HCT116 (cell line): ENCODE measurements at regions not wholly inside any gene's neighbourhood (a gene's known extent, or its start where the extent isn't known, plus 50 kb on each side); places are given as distances from the start of the nearest gene placed in this dataset.

Experiments used
- ATAC-seq: fragments of 200-7000 bp; cut with Tn5 transposase; 2 replicates; pipeline ENCODE4 v1.9.1; 2020; ENCODE audit warnings: mild to moderate bottlenecking, moderate library complexity
- BruUV-seq: library from RNA; stranded (reverse); fragments of 400-500 nt; replicated peaks from 2 replicates; lab custom pipeline; 2021; lab: Mats Ljungman, UMichigan
- CTCF ChIA-PET: fragments of 300-600 bp; sonication (Branson Sonifier 250); formaldehyde crosslinking; loops from one replicate; lab custom pipeline; 2021; ENCODE audit warnings: antibody characterized with exemption; lab: Charles Lee
- POLR2A ChIA-PET: fragments of 300-600, 350-600 bp; sonication (Branson Sonifier 250); formaldehyde crosslinking; loops from one replicate; lab custom pipeline; 2021; ENCODE audit warnings: antibody characterized with exemption; lab: Charles Lee
- RAD21 ChIA-PET, 2 experiments: fragments of 300-600 bp; sonication (Branson Sonifier 250); formaldehyde crosslinking; loops; one replicate each; lab custom pipeline; 2023; ENCODE audit warnings: low total read pairs in 2 of 2; ENCODE audit not compliant: uncharacterized antibody in 2 of 2, unreplicated experiment in 2 of 2, low non-redundant PET in 1 of 2; lab: Charles Lee
- DNase-seq: peaks from one replicate; pipeline ENCODE4 v3.0.0-alpha.2; 2010; ENCODE audit warnings: low read depth, low spot score
- H2AFZ ChIP-seq: fragments of 200-600 bp; shearing (Covaris generic), sonication (generic); 2 replicates; pipeline ENCODE4 v1.6.1; 2017; ENCODE audit warnings: low read depth, mixed run types, mixed read lengths, antibody characterized with exemption, low read length; ENCODE audit not compliant: poor library complexity, severe bottlenecking
- H3K27ac ChIP-seq: 2 replicates; pipeline ENCODE4 v1.5.1; 2012; ENCODE audit warnings: low read depth, low read length
- H3K27me3 ChIP-seq: fragments of 200-600 bp; sonication (generic); 2 replicates; pipeline ENCODE4 v1.6.1; 2016; ENCODE audit warnings: mixed run types, low read length, mixed read lengths; ENCODE audit not compliant: insufficient read depth
- H3K36me3 ChIP-seq, 2 experiments: fragments of 200-500 bp in 1 of 2; fragments of 200-600 bp in 1 of 2; sonication (Bioruptor generic) in 1 of 2; sonication (generic) in 1 of 2; 2 replicates each; pipeline versions ENCODE4 v1.5.1 to v1.6.1; 2014 to 2016; ENCODE audit warnings: low read length in 2 of 2, inconsistent platforms in 1 of 2, mixed read lengths in 1 of 2, mixed run types in 1 of 2; ENCODE audit not compliant: insufficient read depth in 2 of 2, control insufficient read depth in 1 of 2
- H3K4me1 ChIP-seq, 2 experiments: fragments of 200-600 bp in 1 of 2; sonication (generic) in 1 of 2; 2 replicates each; pipeline versions ENCODE4 v1.5.1 to v1.6.1; 2012 to 2017; ENCODE audit warnings: low read length in 2 of 2, inconsistent platforms in 1 of 2, mild to moderate bottlenecking in 1 of 2, mixed read lengths in 1 of 2, mixed run types in 1 of 2, moderate library complexity in 1 of 2; ENCODE audit not compliant: insufficient read depth in 2 of 2, control insufficient read depth in 1 of 2
- H3K4me2 ChIP-seq: fragments of 200-600 bp; sonication (generic); 2 replicates; pipeline ENCODE4 v1.6.1; 2017; ENCODE audit warnings: mixed run types, low read length, mixed read lengths
- H3K4me3 ChIP-seq, 2 experiments: fragments of 200-600 bp in 1 of 2; sonication (generic) in 1 of 2; replicated peaks in 1 of 2; 2 replicates each; pipeline ENCODE4 v1.5.1; 2011 to 2016; ENCODE audit warnings: low read length in 2 of 2, control low read depth in 1 of 2, low read depth in 1 of 2, mild to moderate bottlenecking in 1 of 2, mixed read lengths in 1 of 2, mixed run types in 1 of 2
- H3K79me2 ChIP-seq: fragments of 200-600 bp; sonication (generic); 2 replicates; pipeline ENCODE4 v1.6.1; 2017; ENCODE audit warnings: mild to moderate bottlenecking, mixed run types, low read length, moderate library complexity, mixed read lengths; ENCODE audit not compliant: insufficient read depth
- H3K9ac ChIP-seq: fragments of 200-600 bp; sonication (generic); 2 replicates; pipeline ENCODE4 v1.6.1; 2016; ENCODE audit warnings: low read length, mixed read lengths
- H3K9me2 ChIP-seq: fragments of 200-600 bp; sonication (generic), shearing (Covaris generic); 2 replicates; pipeline ENCODE4 v1.6.1; 2017; ENCODE audit warnings: mixed run types, mild to moderate bottlenecking, moderate library complexity; ENCODE audit not compliant: insufficient read depth
- H3K9me3 ChIP-seq, 2 experiments: fragments of 200-500 bp in 1 of 2; fragments of 200-600 bp in 1 of 2; sonication (Bioruptor generic) in 1 of 2; sonication (generic) in 1 of 2; 2 replicates each; pipeline ENCODE4 v1.6.1; 2014 to 2017; ENCODE audit warnings: low read length in 2 of 2, mixed read lengths in 2 of 2, inconsistent platforms in 1 of 2, low read depth in 1 of 2, mild to moderate bottlenecking in 1 of 2, mixed run types in 1 of 2, moderate library complexity in 1 of 2; ENCODE audit not compliant: control insufficient read depth in 1 of 2, insufficient read depth in 1 of 2
- H4K20me1 ChIP-seq: fragments of 200-600 bp; sonication (generic), shearing (Covaris generic); 2 replicates; pipeline ENCODE4 v1.6.1; 2017; ENCODE audit warnings: mixed run types, mild to moderate bottlenecking, moderate library complexity; ENCODE audit not compliant: insufficient read depth
- CBX3 ChIP-seq: IDR thresholded peaks from 2 replicates; pipeline ENCODE4 v1.6.1; 2012; ENCODE audit warnings: low read depth
- CEBPB ChIP-seq: IDR thresholded peaks from 2 replicates; pipeline ENCODE4 v1.6.1; 2012; ENCODE audit warnings: low read depth
- EZH2 ChIP-seq: fragments of 200-600 bp; sonication (generic); IDR thresholded peaks from 2 replicates; pipeline ENCODE4 v1.6.1; 2017; ENCODE audit warnings: antibody characterized with exemption, mixed run types
- EZH2phosphoT487 ChIP-seq: fragments of 200-600 bp; IDR thresholded peaks from 2 replicates; pipeline ENCODE4 v1.6.1; 2018; ENCODE audit warnings: antibody characterized with exemption, borderline replicate concordance
- JUND ChIP-seq: IDR thresholded peaks from 2 replicates; pipeline ENCODE4 v1.6.1; 2012
- POLR2A ChIP-seq: IDR thresholded peaks from 2 replicates; pipeline ENCODE4 v1.7.0; 2011; ENCODE audit warnings: borderline replicate concordance; ENCODE audit not compliant: insufficient read depth, insufficient read length; ENCODE audit errors: extremely low read depth
- POLR2AphosphoS5 ChIP-seq: IDR thresholded peaks from 2 replicates; pipeline ENCODE4 v1.6.1; 2011; ENCODE audit warnings: mild to moderate bottlenecking, low read depth, low read length, moderate library complexity
- REST ChIP-seq: IDR thresholded peaks from 2 replicates; pipeline ENCODE4 v1.6.1; 2012; ENCODE audit warnings: low read depth
- SIN3A ChIP-seq: IDR thresholded peaks from 2 replicates; pipeline ENCODE4 v1.6.1; 2012; ENCODE audit warnings: low read depth
- SP1 ChIP-seq: IDR thresholded peaks from 2 replicates; pipeline ENCODE4 v1.6.1; 2012; ENCODE audit warnings: low read depth
- TCF7L2 ChIP-seq: IDR thresholded peaks from 2 replicates; pipeline ENCODE4 v1.7.0; 2011; ENCODE audit warnings: borderline replicate concordance, inconsistent platforms; ENCODE audit not compliant: insufficient read depth, insufficient read length; ENCODE audit errors: extremely low read depth
- YY1 ChIP-seq: IDR thresholded peaks from 2 replicates; pipeline ENCODE4 v1.6.1; 2011; ENCODE audit warnings: low read length, low read depth, moderate library complexity, mild to moderate bottlenecking; ENCODE audit not compliant: insufficient replicate concordance; ENCODE audit errors: extremely low read depth
- ZBTB33 ChIP-seq: IDR thresholded peaks from 2 replicates; pipeline ENCODE4 v1.6.1; 2011; ENCODE audit warnings: mild to moderate bottlenecking, low read length, moderate library complexity; ENCODE audit not compliant: insufficient replicate concordance; ENCODE audit errors: extremely low read depth
- ZFX ChIP-seq: fragments of 450-650 bp; IDR thresholded peaks from 2 replicates; pipeline ENCODE4 v1.6.1; 2017
- ZNF274 ChIP-seq: fragments of 200-500 bp; sonication (Bioruptor generic); IDR thresholded peaks from 2 replicates; pipeline ENCODE4 v1.6.1; 2014; ENCODE audit warnings: mild to moderate bottlenecking, low read depth, low read length, inconsistent platforms
- intact Hi-C: fragments of 100-400 bp; cut with micrococcal nuclease; formaldehyde crosslinking; loops from 2 replicates; pipeline ENCODE4 v1.10.0; 2022

- ATAC-seq (no peak), DNase-seq (no peak)
- H3K9me2 ChIP-seq = no peaks in the 10 kb centered on the region
- intact Hi-C loops = no loop called here
- no peaks in the 10 kb centered on the region for H3K36me3 ChIP-seq
- no peak for TF ChIP-seq TCF7L2
- no peak for TF ChIP-seq POLR2AphosphoS5
- no peak for TF ChIP-seq JUND
- no peak for TF ChIP-seq CBX3
- TF ChIP-seq SP1 = no peak
- TF ChIP-seq EZH2 = no peak
- no peak for TF ChIP-seq SIN3A
- H3K4me2 ChIP-seq = no peak overlapping the region
- no peak overlapping the region for H3K27ac ChIP-seq
- H3K4me3 ChIP-seq = no peak overlapping the region
- no peaks in the 10 kb centered on the region for H3K79me2 ChIP-seq
- ChIA-PET CTCF (no interaction called here), POLR2A (no interaction called here), RAD21 (no interaction called here)
- H3K9ac ChIP-seq = no peak overlapping the region
- H3K9me3 ChIP-seq = no peaks in the 10 kb centered on the region
- H2AFZ ChIP-seq = no peak overlapping the region
- no peaks in the 10 kb centered on the region for H3K27me3 ChIP-seq
- no peaks in the 10 kb centered on the region for H4K20me1 ChIP-seq
- BruUV-seq = no TSS peak
- no peaks in the 10 kb centered on the region for H3K4me1 ChIP-seq
These were observed 143.0 kb upstream of the FAM241A start for GRCh38 chr4:112002248-112002661.

GRCh38 chr4:112003231-112003907 is 141.9 kb upstream of the FAM241A start:
- RAD21 ChIA-PET = no interaction called here
- ATAC-seq (no peak), DNase-seq (no peak)
- intact Hi-C loops = no loop called here
- no peaks in the 10 kb centered on the region for H3K9me2 ChIP-seq
- H3K9me3 ChIP-seq = no peaks in the 10 kb centered on the region
- H3K27me3 ChIP-seq = no peaks in the 10 kb centered on the region
- no peak overlapping the region for H3K4me2 ChIP-seq
- H3K4me1 ChIP-seq = no peaks in the 10 kb centered on the region
- H3K4me3 ChIP-seq = no peak overlapping the region
- CTCF ChIA-PET = no interaction called here
- POLR2A ChIA-PET = no interaction called here
- no peak for TF ChIP-seq ZBTB33
- TF ChIP-seq EZH2phosphoT487 = no peak
- TF ChIP-seq EZH2 = no peak
- no peak for TF ChIP-seq ZNF274
- TF ChIP-seq CEBPB = no peak
- no peak for TF ChIP-seq POLR2A
- TF ChIP-seq REST = no peak
- no peak for TF ChIP-seq TCF7L2
- TF ChIP-seq ZFX = no peak
- no peak for TF ChIP-seq YY1
- no peak overlapping the region for H3K27ac ChIP-seq
- no TSS peak for BruUV-seq
- no peaks in the 10 kb centered on the region for H4K20me1 ChIP-seq
- no peaks in the 10 kb centered on the region for H3K79me2 ChIP-seq
- no peak overlapping the region for H2AFZ ChIP-seq
- no peaks in the 10 kb centered on the region for H3K36me3 ChIP-seq
- no peak overlapping the region for H3K9ac ChIP-seq
